ACC112 (cell line): ENCODE measurements at regions not wholly inside any gene's neighbourhood (a gene's known extent, or its start where the extent isn't known, plus 50 kb on each side); places are given as distances from the start of the nearest gene placed in this dataset.

Source experiments
- H2AFZ ChIP-seq: fragments of 200-600 bp; sonication (generic); one replicate; pipeline ENCODE4 v1.6.0; 2017; ENCODE audit warnings: antibody characterized with exemption, low read length; ENCODE audit not compliant: unreplicated experiment
- H3K27ac ChIP-seq: fragments of 200-600 bp; sonication (generic); 2 replicates; pipeline ENCODE4 v1.5.1; 2014; ENCODE audit warnings: low read depth, mild to moderate bottlenecking, antibody characterized with exemption, low read length, moderate library complexity
- H3K27me3 ChIP-seq: fragments of 200-600 bp; sonication (generic); 2 replicates; pipeline ENCODE4 v1.6.1; 2014; ENCODE audit warnings: mild to moderate bottlenecking, antibody characterized with exemption, low read length, moderate library complexity, mixed read lengths; ENCODE audit not compliant: insufficient read depth
- H3K36me3 ChIP-seq: fragments of 200-600 bp; sonication (generic); 2 replicates; pipeline ENCODE4 v1.6.1; 2016; ENCODE audit warnings: mild to moderate bottlenecking, antibody characterized with exemption, low read length, moderate library complexity, mixed read lengths; ENCODE audit not compliant: insufficient read depth
- H3K4me1 ChIP-seq: fragments of 200-600 bp; sonication (generic); one replicate; pipeline ENCODE4 v1.6.1; 2016; ENCODE audit warnings: low read length, mixed read lengths; ENCODE audit not compliant: insufficient read depth, unreplicated experiment, control insufficient read depth
- H3K4me3 ChIP-seq: fragments of 200-600 bp; sonication (generic); 2 replicates; pipeline ENCODE4 v1.5.1; 2014; ENCODE audit warnings: mild to moderate bottlenecking, low read depth, low read length
- H3K79me2 ChIP-seq: fragments of 200-600 bp; sonication (generic); one replicate; pipeline ENCODE4 v1.6.0; 2016; ENCODE audit warnings: low read length; ENCODE audit not compliant: control insufficient read depth, unreplicated experiment, insufficient read depth

DNA sequence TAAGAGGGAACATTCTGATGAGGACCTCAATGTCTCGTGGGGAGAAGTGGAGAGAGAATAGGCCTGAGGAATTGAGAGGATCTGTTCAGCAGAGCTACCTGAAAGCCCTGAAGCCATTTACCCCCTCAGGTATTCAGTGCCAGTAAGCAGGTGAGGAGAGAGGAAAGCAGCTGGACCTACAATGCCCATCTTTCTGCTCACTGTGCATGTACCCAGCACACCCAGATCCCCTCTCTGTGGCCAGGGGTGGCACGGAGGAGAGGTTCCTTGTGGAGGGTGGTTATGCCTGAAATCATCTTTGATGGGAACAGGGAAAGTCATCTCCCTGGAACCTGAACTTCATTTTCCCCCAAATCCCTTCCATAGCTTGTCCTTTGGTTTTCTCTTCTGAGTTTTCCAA lies 277.8 kb upstream of the B3GAT1 start:
- no peak overlapping the region for H3K27ac ChIP-seq
- H3K27me3 ChIP-seq = no peaks in the 10 kb centered on the region
- H3K4me3 ChIP-seq = no peak overlapping the region
- H3K79me2 ChIP-seq = no peaks in the 10 kb centered on the region
- no peak overlapping the region for H2AFZ ChIP-seq
- no peaks in the 10 kb centered on the region for H3K36me3 ChIP-seq
- no peaks in the 10 kb centered on the region for H3K4me1 ChIP-seq

DNA sequence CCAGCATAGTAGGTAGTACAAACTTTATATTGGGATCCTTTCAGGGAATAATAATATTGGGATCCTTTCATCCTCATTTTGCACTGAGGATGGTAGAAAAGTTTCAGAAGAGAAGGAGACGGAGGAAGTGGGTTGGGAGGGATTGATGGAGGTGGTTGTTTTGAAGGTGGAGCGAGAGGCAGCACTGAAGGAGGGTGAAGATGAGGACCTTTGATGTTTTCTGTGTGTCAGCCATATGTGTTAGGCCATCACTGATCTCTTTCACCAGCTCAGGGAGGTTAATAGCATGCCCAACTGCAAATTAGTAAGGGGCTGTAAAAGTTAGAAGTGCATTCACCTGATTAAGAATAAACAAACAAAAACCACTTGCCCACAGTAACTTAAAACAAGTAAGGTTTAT lies 275.5 kb upstream of the B3GAT1 start:
- Histone ChIP-seq H3K79me2 (no peaks in the 10 kb centered on the region), H3K27ac (no peak overlapping the region), H3K27me3 (no peaks in the 10 kb centered on the region), H3K4me3 (no peak overlapping the region), H3K36me3 (no peaks in the 10 kb centered on the region), H3K4me1 (no peaks in the 10 kb centered on the region), H2AFZ (no peak overlapping the region)

DNA sequence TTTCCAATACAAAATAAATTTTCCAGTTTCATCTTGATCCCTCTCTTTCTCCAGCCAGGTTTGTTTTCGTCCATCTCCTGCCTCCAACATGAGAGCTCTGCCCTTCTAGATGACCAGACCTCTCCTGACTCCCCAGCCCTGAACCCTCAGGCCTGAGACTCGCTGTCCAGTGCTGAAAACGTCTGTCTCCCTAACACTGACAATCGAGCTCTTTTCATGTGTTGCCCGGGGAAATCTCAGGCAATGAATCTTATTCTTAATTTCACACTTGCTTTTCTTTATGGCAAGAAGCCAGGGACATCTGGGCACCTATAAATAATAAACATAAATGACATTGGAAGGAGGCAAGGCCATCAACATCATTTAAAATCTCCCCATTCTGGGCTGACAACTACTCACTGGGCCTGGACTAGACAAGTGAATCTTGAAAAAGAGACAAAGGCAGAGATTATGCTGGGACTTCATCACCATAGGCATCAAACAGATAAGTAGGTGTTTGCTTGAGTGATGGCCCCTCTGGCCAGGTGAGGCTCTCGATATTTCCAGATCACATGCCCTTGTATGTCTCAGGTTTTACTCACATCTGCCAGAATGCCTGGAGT lies 274.5 kb upstream of the B3GAT1 start:
- Histone ChIP-seq H3K4me3 (no peak overlapping the region), H3K27me3 (no peaks in the 10 kb centered on the region), H3K27ac (no peak overlapping the region), H3K36me3 (no peaks in the 10 kb centered on the region), H3K4me1 (no peaks in the 10 kb centered on the region), H2AFZ (no peak overlapping the region), H3K79me2 (no peaks in the 10 kb centered on the region)

DNA sequence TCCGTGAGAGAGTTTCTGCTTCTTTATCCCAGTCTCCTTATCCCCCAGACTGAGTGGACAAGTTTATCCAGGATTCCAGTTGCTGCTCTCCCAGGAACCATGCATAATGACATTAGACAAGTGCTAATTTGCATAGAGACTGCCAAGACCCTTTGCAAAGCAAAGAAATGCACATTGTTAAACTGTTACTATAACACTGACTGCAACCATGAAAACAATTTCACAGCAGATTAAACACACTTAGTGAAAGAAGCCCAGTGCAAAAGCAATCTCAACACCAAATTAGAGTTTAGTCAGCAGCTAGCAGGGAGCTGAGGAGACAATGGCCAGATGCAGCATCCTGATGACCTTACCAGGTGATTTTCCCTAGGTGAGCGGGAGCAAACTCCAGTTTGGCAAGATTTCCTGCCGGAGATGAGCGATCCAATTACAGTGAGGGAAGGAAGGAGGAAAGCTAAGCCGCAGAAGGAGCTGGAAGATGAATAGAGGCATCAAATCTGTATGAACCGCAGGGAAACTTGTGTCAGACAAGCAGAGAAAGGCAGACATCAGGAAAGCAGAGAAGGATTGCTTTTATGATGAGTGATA lies 273.8 kb upstream of the B3GAT1 start:
- H3K79me2 ChIP-seq = no peaks in the 10 kb centered on the region
- no peaks in the 10 kb centered on the region for H3K27me3 ChIP-seq
- H3K27ac ChIP-seq = no peak overlapping the region
- H2AFZ ChIP-seq = no peak overlapping the region
- no peak overlapping the region for H3K4me3 ChIP-seq
- H3K4me1 ChIP-seq = no peaks in the 10 kb centered on the region
- no peaks in the 10 kb centered on the region for H3K36me3 ChIP-seq

DNA sequence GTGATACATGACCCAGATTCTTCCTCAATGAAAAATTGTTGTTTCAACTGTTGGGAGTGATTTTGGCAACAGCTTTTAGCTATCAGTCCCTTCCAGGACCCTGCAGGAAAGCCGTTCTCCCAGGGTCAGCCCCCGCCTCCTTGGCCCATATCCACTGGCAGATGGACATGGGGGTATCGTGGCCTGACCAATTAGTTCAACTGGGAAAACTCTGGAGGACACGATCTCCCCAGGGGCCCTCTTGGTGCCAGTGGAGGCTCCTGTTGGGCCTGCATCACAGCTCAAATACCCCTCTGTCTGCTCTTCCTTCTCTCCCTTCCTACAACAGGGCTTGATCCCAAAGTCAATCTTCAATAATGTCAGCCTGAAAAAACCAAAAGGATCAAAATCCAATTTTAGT lies 272.5 kb upstream of the B3GAT1 start:
- Histone ChIP-seq H2AFZ (no peak overlapping the region), H3K36me3 (no peaks in the 10 kb centered on the region), H3K4me3 (no peak overlapping the region), H3K79me2 (no peaks in the 10 kb centered on the region), H3K27me3 (no peaks in the 10 kb centered on the region), H3K27ac (no peak overlapping the region), H3K4me1 (no peaks in the 10 kb centered on the region)

DNA sequence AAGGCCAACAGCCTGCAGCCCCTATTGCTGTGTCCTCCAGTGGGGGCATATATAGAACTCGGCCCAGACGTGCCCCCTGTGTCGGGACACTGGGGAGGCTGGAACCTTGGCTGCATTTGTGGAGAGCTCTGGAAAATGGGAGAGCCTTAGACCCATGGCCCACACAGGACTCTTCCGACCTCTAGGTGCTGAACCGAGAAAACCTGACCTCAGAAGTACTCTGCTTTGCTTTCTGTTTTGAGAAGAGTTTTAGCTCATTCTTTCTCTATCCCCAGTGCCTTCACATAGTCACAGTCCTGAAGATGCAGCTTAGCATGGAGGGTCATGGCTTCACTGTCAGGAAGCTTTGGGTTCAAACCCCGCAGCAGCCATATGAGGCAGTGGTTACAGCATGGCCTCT lies 271.8 kb upstream of the B3GAT1 start:
- Histone ChIP-seq H3K27me3 (no peaks in the 10 kb centered on the region), H3K27ac (no peak overlapping the region)

DNA sequence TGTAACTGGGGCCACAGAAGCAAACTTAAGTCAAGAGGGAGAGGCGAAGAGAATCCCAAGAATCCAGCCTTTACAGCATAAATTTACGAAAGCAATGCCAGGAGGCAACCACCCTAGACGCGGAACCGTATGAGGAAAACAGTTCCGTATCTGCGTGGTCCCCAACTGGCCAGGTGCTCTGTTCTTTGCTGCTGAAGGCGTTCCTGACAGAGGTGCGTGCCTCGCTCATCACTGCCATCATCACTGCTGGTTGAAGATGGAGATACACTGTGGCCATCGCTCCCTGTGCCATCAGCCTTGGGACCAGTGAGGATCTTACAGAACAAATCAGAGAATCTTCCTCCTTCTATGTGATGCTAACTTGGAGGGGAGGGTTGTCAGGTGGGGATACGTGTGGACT lies 270.5 kb upstream of the B3GAT1 start:
- Histone ChIP-seq H3K36me3 (no peaks in the 10 kb centered on the region), H3K4me3 (no peak overlapping the region), H3K27me3 (no peaks in the 10 kb centered on the region), H3K27ac (no peak overlapping the region), H3K79me2 (no peaks in the 10 kb centered on the region), H3K4me1 (no peaks in the 10 kb centered on the region), H2AFZ (no peak overlapping the region)

More for the DNA sequence above, 271.8 kb upstream of the B3GAT1 start:
- H3K79me2 ChIP-seq = no peaks in the 10 kb centered on the region
- H3K36me3 ChIP-seq = no peaks in the 10 kb centered on the region
- no peak overlapping the region for H3K4me3 ChIP-seq
- no peak overlapping the region for H2AFZ ChIP-seq
- no peaks in the 10 kb centered on the region for H3K4me1 ChIP-seq

DNA sequence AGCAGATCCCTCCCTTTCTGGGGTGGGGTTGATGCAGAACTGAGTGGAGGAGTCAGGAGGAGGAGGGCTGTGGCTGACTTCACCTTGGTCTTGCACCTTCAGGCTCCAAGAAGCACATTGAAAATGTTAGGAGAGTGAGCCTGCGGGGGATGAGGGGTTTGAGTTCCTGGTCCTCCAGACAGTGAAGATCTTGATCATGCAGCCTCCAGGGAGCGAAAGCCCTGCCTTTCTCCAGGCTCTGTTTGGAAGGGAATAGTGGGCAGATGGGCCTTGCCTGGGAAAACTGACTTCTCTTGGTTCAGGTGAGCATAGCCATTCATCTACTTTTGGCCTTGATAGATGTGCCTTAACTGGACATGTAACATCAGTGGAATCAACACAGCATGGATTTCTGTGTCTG lies 267.6 kb upstream of the B3GAT1 start:
- H3K27me3 ChIP-seq = no peaks in the 10 kb centered on the region
- H3K79me2 ChIP-seq = no peaks in the 10 kb centered on the region
- no peaks in the 10 kb centered on the region for H3K4me1 ChIP-seq
- no peak overlapping the region for H3K27ac ChIP-seq
- no peaks in the 10 kb centered on the region for H3K36me3 ChIP-seq
- H3K4me3 ChIP-seq = no peak overlapping the region
- H2AFZ ChIP-seq = no peak overlapping the region

DNA sequence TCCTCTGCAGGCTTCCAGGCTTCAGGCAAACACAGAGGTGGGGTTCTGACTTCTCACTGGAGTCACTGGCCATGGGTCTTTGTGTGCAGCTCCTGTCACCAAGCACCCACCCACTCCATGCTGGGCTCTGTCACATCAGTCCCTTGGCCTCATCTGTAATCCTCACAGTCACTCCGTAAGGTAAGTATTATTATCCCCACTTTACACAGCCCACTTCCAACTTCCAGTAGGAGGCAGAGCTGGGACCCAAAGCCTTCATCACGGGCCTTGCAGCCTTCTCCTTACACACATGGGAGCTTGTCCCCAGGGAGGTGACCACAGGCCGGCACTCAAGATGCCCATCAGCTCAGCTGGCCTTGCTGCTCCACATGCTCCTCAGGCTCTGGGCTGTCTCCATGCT lies 266.7 kb upstream of the B3GAT1 start:
- no peak overlapping the region for H3K27ac ChIP-seq
- H3K36me3 ChIP-seq = no peaks in the 10 kb centered on the region
- H3K79me2 ChIP-seq = no peaks in the 10 kb centered on the region
- H2AFZ ChIP-seq = no peak overlapping the region
- H3K4me1 ChIP-seq = no peaks in the 10 kb centered on the region
- no peak overlapping the region for H3K4me3 ChIP-seq
- no peaks in the 10 kb centered on the region for H3K27me3 ChIP-seq

DNA sequence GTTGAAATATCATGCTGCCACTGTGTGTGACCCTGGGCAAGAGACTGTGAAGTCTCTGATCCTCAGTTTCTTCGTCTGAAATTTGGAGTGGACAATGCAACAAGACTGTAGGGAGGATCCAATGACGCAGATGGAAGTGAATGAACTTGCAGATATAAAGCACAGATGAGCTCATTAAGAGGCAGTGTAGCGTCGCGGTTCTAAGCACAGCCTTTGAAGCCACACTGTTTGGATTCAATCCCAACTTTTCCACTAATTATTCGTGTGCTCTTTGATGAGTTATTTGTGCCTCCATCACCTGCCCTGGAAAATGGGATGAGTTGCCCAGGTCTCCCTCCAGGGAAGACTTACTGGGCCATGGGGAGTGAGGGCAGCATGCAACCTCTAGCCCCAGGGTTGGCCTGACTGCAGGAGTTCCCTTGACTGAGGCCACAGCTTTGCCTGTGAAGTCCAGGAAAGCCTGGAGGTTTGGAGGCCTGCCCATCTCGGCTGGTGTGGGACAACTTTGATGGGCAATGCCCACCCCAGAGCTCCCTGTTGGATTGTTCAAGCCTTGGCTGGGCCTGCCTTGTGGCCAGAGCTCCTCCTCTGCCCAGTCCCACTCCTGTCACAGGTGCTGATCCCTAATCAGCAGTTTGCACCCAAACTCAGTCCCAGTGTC lies 266.0 kb upstream of the B3GAT1 start:
- no peak overlapping the region for H3K4me3 ChIP-seq
- no peak overlapping the region for H3K27ac ChIP-seq
- H3K4me1 ChIP-seq = no peaks in the 10 kb centered on the region
- no peaks in the 10 kb centered on the region for H3K79me2 ChIP-seq
- H2AFZ ChIP-seq = no peak overlapping the region
- no peaks in the 10 kb centered on the region for H3K36me3 ChIP-seq
- no peaks in the 10 kb centered on the region for H3K27me3 ChIP-seq

DNA sequence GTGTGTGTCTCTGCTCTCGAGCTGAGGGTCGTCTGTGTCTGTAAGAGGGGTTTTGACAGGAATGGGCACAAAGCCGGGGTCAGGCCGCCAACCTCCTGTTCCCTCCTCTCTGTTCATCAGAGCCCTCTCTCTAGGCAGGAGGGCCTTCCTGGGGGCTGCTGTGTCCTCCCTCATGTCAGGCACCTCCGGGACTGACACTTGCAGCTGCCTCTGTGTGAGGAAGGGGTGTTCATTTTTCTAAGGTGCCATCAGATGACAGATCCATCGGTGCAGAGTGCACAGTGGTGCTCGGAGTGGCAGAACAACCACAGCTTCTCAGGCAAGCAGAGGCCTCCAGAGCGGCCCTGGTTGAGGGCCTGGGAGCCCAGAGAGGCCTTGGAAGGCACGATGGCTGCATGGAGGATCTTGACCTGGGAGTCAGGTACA lies 265.4 kb upstream of the B3GAT1 start:
- no peaks in the 10 kb centered on the region for H3K4me1 ChIP-seq
- no peak overlapping the region for H2AFZ ChIP-seq
- no peaks in the 10 kb centered on the region for H3K36me3 ChIP-seq
- H3K79me2 ChIP-seq = no peaks in the 10 kb centered on the region
- no peaks in the 10 kb centered on the region for H3K27me3 ChIP-seq
- H3K27ac ChIP-seq = no peak overlapping the region
- no peak overlapping the region for H3K4me3 ChIP-seq
